OCI-LY3 (cell line): ENCODE measurements at regions not wholly inside any gene's neighbourhood (a gene's known extent, or its start where the extent isn't known, plus 50 kb on each side); places are given as distances from the start of the nearest gene placed in this dataset.

Experiments
- CTCF ChIP-seq: fragments of 200-600, 300-600 bp; sonication (generic); IDR thresholded peaks from 2 replicates; pipeline ENCODE4 v1.5.1; 2014; ENCODE audit warnings: antibody characterized with exemption, low read length, low read depth
- EZH2phosphoT487 ChIP-seq: fragments of 200-600 bp; shearing (Covaris generic); IDR thresholded peaks from 2 replicates; pipeline ENCODE4 v1.6.1; 2018; ENCODE audit warnings: antibody characterized with exemption, mixed run types, low read depth

DNA sequence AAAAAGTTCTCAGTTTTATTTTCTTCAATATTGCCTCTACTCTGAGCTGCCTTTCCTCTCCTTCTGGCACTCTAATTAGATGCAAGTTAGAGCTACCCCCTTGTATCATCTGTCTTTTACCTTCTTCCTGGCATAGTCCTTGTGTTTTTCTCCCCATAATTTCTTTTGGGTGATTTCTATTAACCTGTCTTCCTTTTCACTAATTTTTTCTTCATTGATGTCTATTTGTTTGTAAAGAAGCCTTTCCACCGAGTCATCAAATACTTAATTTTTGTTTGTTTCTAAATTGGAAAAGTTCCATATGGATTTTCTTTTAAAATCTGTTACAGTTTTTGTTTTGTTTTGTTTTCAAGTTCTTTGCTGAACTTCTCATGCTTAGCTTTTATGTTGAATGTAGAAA, 558.1 kb downstream of the TBC1D22A start:
- TF ChIP-seq CTCF (no peak), EZH2phosphoT487 (no peak)
